ENCODE measurements at regions not wholly inside any gene's neighbourhood (a gene's known extent, or its start where the extent isn't known, plus 50 kb on each side); places are given as distances from the start of the nearest gene placed in this dataset.

- TF ChIP-seq CTCF (tag by site-specific recombination; IDR thresholded peaks at IDR 0.05) (no peak), SALL2 (tag by site-specific recombination; IDR thresholded peaks at IDR 0.05; ENCODE audit: borderline replicate concordance) (no peak), ZBTB1 (tag by site-specific recombination; IDR thresholded peaks at IDR 0.05) (no peak)
Observed at GRCh38 chr1:209455661-209456358, 127.7 kb upstream of the CAMK1G start.
